MM.1S (cell line): ENCODE measurements at regions not wholly inside any gene's neighbourhood (a gene's known extent, or its start where the extent isn't known, plus 50 kb on each side); places are given as distances from the start of the nearest gene placed in this dataset.

Source experiments
- DNase-seq: peaks from one replicate; pipeline ENCODE4 v3.0.0-alpha.2; 2015
- H2AFZ ChIP-seq: fragments of 300-600 bp; sonication (generic); 2 replicates; pipeline ENCODE4 v1.6.0; 2016; ENCODE audit warnings: antibody characterized with exemption, low read length
- H3F3A ChIP-seq: fragments of 300-600 bp; sonication (generic); 2 replicates; pipeline ENCODE4 v1.6.1; 2016; ENCODE audit warnings: mild to moderate bottlenecking, antibody characterized with exemption, low read length, moderate library complexity, mixed read lengths; ENCODE audit not compliant: insufficient read depth
- H3K27ac ChIP-seq: fragments of 300-600 bp; sonication (generic); 2 replicates; pipeline ENCODE4 v1.5.1; 2016; ENCODE audit warnings: mild to moderate bottlenecking, low read length
- H3K27me3 ChIP-seq: fragments of 300-600 bp; sonication (generic); replicated peaks from 2 replicates; pipeline ENCODE4 v1.6.0; 2016; ENCODE audit warnings: low read length; ENCODE audit not compliant: insufficient read depth
- H3K36me3 ChIP-seq: fragments of 300-600 bp; sonication (generic); replicated peaks from 2 replicates; pipeline ENCODE4 v1.6.1; 2016; ENCODE audit warnings: mild to moderate bottlenecking, low read length, mixed read lengths; ENCODE audit not compliant: insufficient read depth
- H3K4me1 ChIP-seq: fragments of 300-600 bp; sonication (generic); 2 replicates; pipeline ENCODE4 v1.6.1; 2016; ENCODE audit warnings: low read length, mixed read lengths
- H3K4me2 ChIP-seq: fragments of 300-600 bp; sonication (generic); 2 replicates; pipeline ENCODE4 v1.6.0; 2016; ENCODE audit warnings: low read depth, low read length
- H3K4me3 ChIP-seq: fragments of 300-600 bp; sonication (generic); 2 replicates; pipeline ENCODE4 v1.5.1; 2016; ENCODE audit warnings: low read length, mixed read lengths
- H3K79me2 ChIP-seq: fragments of 300-600 bp; sonication (generic); 2 replicates; pipeline ENCODE4 v1.6.1; 2016; ENCODE audit warnings: mixed run types, low read length, mixed read lengths
- H3K9ac ChIP-seq: fragments of 300-600 bp; sonication (generic); 2 replicates; pipeline ENCODE4 v1.6.1; 2016; ENCODE audit warnings: low read length, mixed read lengths
- H3K9me2 ChIP-seq: fragments of 300-600 bp; sonication (generic); replicated peaks from 2 replicates; pipeline ENCODE4 v1.6.1; 2016; ENCODE audit warnings: mild to moderate bottlenecking, low read length, mixed read lengths; ENCODE audit not compliant: insufficient read depth
- H3K9me3 ChIP-seq: fragments of 300-600 bp; sonication (generic); replicated peaks from 2 replicates; pipeline ENCODE4 v1.6.1; 2016; ENCODE audit warnings: mild to moderate bottlenecking, low read length, mixed read lengths; ENCODE audit not compliant: insufficient read depth
- H4K20me1 ChIP-seq: fragments of 300-600 bp; sonication (generic); 2 replicates; pipeline ENCODE4 v1.6.1; 2016; ENCODE audit warnings: mild to moderate bottlenecking, low read length, moderate library complexity, mixed read lengths; ENCODE audit not compliant: insufficient read depth
- EZH2 ChIP-seq: fragments of 300-600 bp; sonication (generic); optimal IDR thresholded peaks from 2 replicates; pipeline ENCODE3; 2017; ENCODE audit warnings: low read depth, mild to moderate bottlenecking, antibody characterized with exemption, low read length, mixed read lengths
- EZH2phosphoT487 ChIP-seq: fragments of 300-600 bp; sonication (generic); IDR thresholded peaks from 2 replicates; pipeline ENCODE4 v1.6.1; 2018; ENCODE audit warnings: antibody characterized with exemption, low read length
- TF ChIP-seq, protein P1 (sequence below): fragments of 300-600 bp; sonication (generic); IDR thresholded peaks from 2 replicates; pipeline ENCODE4 v1.5.1; 2016; ENCODE audit warnings: antibody characterized with exemption, low read length, mixed read lengths

DNA sequence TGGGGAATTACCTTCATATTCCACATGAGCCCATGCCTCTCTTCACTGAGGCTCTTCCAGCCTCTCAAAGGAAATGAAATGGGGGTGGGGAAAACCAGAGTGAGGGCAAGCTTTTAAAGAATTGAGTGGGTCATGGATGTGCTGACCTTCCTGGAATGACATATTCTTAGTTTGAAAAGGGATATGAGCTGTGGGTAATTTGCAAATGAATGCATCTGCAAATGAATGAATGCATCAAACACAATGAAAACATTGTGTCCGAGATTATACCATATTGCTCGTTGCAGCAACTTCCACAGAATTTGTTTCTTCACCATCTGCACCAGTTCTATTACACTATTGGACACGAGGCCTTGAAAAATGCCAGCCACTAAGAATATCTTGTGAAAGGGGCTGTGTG lies 198.6 kb upstream of the CDH6 start:
- Histone ChIP-seq H3K4me1 (no peaks in the 10 kb centered on the region), H3F3A (no peaks in the 10 kb centered on the region), H3K9ac (no peak overlapping the region), H3K27ac (no peak overlapping the region), H4K20me1 (no peaks in the 10 kb centered on the region), H3K4me3 (no peak overlapping the region), H3K9me2 (no peaks in the 10 kb centered on the region), H3K79me2 (no peaks in the 10 kb centered on the region), H3K4me2 (no peak overlapping the region), H3K9me3 (no peaks in the 10 kb centered on the region), H2AFZ (no peak overlapping the region), H3K27me3 (no peaks in the 10 kb centered on the region), H3K36me3 (no peaks in the 10 kb centered on the region)
- no peak for TF ChIP-seq EZH2phosphoT487
- no peak for DNase-seq

GRCh38 chr5:30994176-30994575 lies 199.3 kb upstream of the CDH6 start:
- Histone ChIP-seq H3K79me2 (no peaks in the 10 kb centered on the region), H3K9me3 (no peaks in the 10 kb centered on the region), H4K20me1 (no peaks in the 10 kb centered on the region), H3K4me2 (no peak overlapping the region), H3K4me3 (no peak overlapping the region), H3K27ac (no peak overlapping the region), H3K9ac (no peak overlapping the region), H3K4me1 (no peaks in the 10 kb centered on the region), H3K9me2 (no peaks in the 10 kb centered on the region), H3K27me3 (no peaks in the 10 kb centered on the region), H2AFZ (no peak overlapping the region), H3K36me3 (no peaks in the 10 kb centered on the region), H3F3A (no peaks in the 10 kb centered on the region)
- no peak for DNase-seq
- TF ChIP-seq EZH2 (no peak), EZH2phosphoT487 (no peak)
- TF ChIP-seq, protein P1, sequence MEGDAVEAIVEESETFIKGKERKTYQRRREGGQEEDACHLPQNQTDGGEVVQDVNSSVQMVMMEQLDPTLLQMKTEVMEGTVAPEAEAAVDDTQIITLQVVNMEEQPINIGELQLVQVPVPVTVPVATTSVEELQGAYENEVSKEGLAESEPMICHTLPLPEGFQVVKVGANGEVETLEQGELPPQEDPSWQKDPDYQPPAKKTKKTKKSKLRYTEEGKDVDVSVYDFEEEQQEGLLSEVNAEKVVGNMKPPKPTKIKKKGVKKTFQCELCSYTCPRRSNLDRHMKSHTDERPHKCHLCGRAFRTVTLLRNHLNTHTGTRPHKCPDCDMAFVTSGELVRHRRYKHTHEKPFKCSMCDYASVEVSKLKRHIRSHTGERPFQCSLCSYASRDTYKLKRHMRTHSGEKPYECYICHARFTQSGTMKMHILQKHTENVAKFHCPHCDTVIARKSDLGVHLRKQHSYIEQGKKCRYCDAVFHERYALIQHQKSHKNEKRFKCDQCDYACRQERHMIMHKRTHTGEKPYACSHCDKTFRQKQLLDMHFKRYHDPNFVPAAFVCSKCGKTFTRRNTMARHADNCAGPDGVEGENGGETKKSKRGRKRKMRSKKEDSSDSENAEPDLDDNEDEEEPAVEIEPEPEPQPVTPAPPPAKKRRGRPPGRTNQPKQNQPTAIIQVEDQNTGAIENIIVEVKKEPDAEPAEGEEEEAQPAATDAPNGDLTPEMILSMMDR, result no peak

DNA sequence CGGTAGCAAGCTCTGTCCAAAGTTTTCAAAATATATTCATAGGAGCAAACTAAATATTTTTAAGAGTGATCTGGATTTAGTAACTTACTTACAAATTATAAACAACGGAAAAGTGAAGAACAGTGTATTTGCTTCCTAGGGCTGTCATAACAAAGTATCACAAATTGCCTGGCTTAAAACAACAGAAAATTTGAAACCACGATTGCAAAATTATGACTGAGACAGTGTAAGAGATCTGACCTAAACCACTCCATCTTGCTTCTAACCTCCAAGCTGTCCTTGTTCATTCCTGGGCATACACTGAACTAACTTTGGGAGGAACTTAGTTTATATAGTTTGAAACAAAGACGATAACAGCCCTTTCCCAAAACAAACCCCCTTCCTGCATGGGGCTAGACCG lies 202.0 kb upstream of the CDH6 start:
- Histone ChIP-seq H3K79me2 (no peaks in the 10 kb centered on the region), H3K9me3 (no peaks in the 10 kb centered on the region), H3K27me3 (no peaks in the 10 kb centered on the region), H3K36me3 (no peaks in the 10 kb centered on the region), H3K9me2 (no peaks in the 10 kb centered on the region), H2AFZ (no peak overlapping the region), H3K9ac (no peak overlapping the region), H4K20me1 (no peaks in the 10 kb centered on the region), H3K4me2 (no peak overlapping the region), H3K4me1 (no peaks in the 10 kb centered on the region), H3F3A (no peaks in the 10 kb centered on the region), H3K4me3 (no peak overlapping the region), H3K27ac (no peak overlapping the region)
- TF ChIP-seq EZH2, result no peak
- TF ChIP-seq, protein P1, result no peak
- no peak for TF ChIP-seq EZH2phosphoT487
- DNase-seq, result no peak

DNA sequence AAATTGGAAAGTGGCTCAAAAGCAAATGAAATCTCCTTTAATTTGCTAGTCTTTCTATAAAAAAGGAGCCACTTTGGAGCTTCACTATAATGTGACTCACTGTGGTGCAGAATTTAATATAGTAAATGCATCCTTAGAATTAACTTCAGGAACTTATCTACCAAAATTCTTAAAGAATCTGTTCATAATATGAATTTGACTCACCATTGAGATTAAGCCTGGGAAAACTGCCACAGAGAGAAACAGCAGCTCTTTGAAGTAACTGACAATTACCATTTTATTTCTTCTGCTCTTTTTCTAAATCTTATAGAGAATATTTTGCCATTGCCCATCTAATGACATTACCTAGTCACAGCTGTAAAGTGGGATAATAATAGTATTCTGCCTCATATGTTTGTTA lies 211.9 kb upstream of the CDH6 start:
- Histone ChIP-seq H3K9ac (no peak overlapping the region), H2AFZ (no peak overlapping the region), H3K9me3 (no peaks in the 10 kb centered on the region), H3F3A (no peaks in the 10 kb centered on the region), H3K4me2 (no peak overlapping the region), H4K20me1 (no peaks in the 10 kb centered on the region), H3K4me1 (no peaks in the 10 kb centered on the region), H3K4me3 (no peak overlapping the region), H3K27me3 (no peaks in the 10 kb centered on the region), H3K9me2 (no peaks in the 10 kb centered on the region), H3K36me3 (no peaks in the 10 kb centered on the region), H3K27ac (no peak overlapping the region), H3K79me2 (no peaks in the 10 kb centered on the region)
- TF ChIP-seq EZH2 (no peak), EZH2phosphoT487 (no peak)
- TF ChIP-seq, protein P1, result no peak
- no peak for DNase-seq
